ENCODE measurements at regions not wholly inside any gene's neighbourhood (a gene's known extent, or its start where the extent isn't known, plus 50 kb on each side); places are given as distances from the start of the nearest gene placed in this dataset.

GRCh38 chr2:13009027-13009642 lies 292.4 kb downstream of the TRIB2 start:
- TF ChIP-seq POLR2AphosphoS2 (IDR thresholded peaks at IDR 0.05; ENCODE audit: low read depth, low read length) = no peak
- TF ChIP-seq SIN3A (IDR thresholded peaks at IDR 0.05; ENCODE audit: low read depth, low read length) = no peak
- TF ChIP-seq BMI1 (IDR thresholded peaks at IDR 0.05; ENCODE audit: borderline replicate concordance) = no peak
- TF ChIP-seq SMARCA5 (IDR thresholded peaks at IDR 0.05) = no peak
- no peak for TF ChIP-seq HDAC6 (IDR thresholded peaks at IDR 0.05; ENCODE audit: unreplicated experiment)
- TF ChIP-seq RCOR1 (conservative IDR thresholded peaks at IDR 0.05; ENCODE audit: low read depth, low read length) = no peak
- no peak for TF ChIP-seq JUND (IDR thresholded peaks at IDR 0.05; ENCODE audit: low read depth, low read length)
